GM19463 (cell line): ENCODE measurements at regions not wholly inside any gene's neighbourhood (a gene's known extent, or its start where the extent isn't known, plus 50 kb on each side); places are given as distances from the start of the nearest gene placed in this dataset.
"Not testable (repeated sequence)": the region's sequence is repeated elsewhere in the genome, so short reads cannot be mapped to it uniquely, and the experiment has no call there.

Source experiments
- ATAC-seq: cut with Tn5 transposase; IDR thresholded peaks from one replicate; pipeline ENCODE4 v1.9.1; 2021; ENCODE audit warnings: mild to moderate bottlenecking, moderate library complexity; ENCODE audit not compliant: unreplicated experiment

DNA sequence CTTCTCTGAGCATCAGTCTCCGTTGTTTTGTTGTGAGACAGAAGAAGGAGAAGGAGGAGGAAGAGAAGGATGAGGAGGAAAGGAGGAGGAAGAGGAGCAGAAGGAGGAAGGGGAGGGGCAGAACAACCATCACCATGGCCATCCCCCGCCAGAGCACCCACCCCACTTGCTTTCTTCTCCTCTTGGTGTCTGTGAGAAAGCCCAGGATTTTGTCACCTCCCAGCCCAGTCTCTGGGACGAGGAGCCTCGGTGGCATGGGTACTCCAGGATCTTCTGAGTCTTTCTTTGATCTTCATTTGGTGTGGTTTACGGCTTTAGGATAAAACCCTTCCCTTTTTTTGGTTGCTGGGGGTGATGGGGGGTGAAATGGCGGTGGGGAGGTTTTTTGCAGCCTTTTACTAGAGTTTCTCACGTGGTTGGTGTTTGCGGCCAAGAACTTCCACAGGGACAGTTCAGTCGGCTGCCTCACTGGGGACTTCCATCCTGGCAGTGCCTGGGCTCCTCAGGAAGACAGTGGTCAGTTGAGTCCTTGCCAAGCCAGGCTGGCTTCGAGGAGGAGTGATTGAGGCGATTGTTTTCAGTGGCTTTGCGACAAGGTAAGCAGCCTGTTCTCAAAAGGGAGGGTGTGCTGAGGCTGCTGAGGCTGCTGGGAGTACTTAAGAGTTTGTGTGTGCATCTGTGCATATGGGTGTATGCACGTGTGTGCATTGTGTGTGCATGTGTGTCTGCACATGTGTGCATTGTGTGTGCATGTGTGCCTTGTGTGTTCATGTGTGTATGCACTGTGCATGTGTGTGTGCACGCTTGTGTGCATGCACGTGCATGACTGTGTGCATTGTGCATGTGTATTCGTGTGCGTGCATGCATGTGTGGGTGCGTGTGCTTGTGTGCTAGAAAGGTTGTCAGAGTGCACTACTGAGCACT lies 567.5 kb downstream of the TBC1D22A start:
- no peak for ATAC-seq

DNA sequence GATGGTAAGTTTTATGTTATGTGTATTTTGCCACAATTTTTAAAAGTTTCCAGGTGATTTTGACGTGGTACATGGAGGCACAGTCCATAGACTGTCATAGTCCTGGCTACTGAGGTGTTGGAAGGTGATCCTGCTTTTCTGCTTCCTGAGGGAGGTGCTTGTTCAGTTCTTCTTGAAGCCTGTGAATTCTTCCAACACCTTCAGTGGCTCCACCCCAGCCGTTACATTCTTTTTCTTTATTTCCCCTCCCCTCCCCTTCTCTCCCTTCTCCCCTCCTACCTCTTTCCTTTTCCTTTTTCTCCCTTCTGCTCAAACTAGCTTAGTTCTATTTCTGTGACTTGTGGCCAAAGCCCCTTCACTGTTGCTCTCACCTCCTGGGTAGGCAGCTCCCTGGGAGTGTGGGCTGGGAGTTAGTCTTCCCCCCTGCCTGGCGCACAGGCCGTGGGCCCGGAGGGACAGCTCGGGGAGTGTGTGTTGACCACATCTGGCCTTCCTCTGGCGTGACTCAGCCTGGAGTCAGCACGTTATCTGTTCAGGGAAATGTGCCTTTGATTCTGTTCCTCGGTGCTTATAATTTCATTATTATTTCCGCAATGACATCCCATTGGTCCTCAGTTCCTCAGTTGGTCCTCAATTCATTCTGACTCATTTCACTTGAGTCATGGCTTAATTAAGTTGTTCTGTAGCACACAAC lies 566.2 kb downstream of the TBC1D22A start:
- ATAC-seq = no peak

DNA sequence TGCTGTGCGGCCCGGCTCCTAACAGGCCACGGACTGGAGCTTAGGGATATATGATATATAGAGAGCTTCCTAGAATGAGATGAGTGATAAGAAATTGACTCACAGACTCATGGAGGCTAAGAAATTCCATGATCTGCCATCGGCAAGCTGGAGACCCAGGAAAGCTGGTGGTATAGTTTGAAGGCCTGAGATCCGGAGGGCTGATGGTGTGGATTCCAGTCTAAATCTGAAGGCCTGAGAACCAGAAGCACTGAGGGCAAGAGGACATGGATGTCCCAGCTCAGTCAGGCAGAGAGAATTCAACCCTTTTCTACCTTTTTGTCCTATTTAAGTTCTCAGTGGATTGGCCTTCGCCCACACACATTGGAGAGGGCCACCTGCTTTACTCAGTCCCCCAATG lies 564.8 kb downstream of the TBC1D22A start:
- no peak for ATAC-seq

GRCh38 chr22:47325249-47325648 lies 562.8 kb downstream of the TBC1D22A start:
- no peak for ATAC-seq

- ATAC-seq = no peak
Measured at GRCh38 chr22:47324435-47324990, 562.1 kb downstream of the TBC1D22A start.

- ATAC-seq = no peak
Measured at GRCh38 chr22:47323518-47323917, 561.1 kb downstream of the TBC1D22A start.

DNA sequence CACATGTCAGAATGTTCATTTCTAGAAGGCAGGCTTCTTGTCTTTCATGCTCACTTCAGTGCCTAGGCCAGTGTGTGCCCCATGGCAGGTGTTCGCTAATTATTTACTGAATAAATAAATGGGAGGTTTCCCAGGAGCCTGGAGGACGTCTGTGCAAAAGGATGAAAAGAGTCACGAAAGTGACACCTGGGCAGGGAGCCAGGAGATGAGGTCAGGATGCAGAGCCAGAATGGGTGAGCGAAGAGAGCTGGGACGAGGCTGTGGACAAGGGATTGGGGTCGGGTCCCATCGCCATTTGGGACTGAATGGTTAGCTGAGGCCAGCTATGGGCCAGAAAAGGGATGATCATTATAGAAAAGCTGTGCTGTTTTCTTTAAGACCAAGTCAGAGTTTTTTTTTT lies 560.4 kb downstream of the TBC1D22A start:
- no peak for ATAC-seq

DNA sequence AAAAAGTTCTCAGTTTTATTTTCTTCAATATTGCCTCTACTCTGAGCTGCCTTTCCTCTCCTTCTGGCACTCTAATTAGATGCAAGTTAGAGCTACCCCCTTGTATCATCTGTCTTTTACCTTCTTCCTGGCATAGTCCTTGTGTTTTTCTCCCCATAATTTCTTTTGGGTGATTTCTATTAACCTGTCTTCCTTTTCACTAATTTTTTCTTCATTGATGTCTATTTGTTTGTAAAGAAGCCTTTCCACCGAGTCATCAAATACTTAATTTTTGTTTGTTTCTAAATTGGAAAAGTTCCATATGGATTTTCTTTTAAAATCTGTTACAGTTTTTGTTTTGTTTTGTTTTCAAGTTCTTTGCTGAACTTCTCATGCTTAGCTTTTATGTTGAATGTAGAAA lies 558.1 kb downstream of the TBC1D22A start:
- no peak for ATAC-seq

DNA sequence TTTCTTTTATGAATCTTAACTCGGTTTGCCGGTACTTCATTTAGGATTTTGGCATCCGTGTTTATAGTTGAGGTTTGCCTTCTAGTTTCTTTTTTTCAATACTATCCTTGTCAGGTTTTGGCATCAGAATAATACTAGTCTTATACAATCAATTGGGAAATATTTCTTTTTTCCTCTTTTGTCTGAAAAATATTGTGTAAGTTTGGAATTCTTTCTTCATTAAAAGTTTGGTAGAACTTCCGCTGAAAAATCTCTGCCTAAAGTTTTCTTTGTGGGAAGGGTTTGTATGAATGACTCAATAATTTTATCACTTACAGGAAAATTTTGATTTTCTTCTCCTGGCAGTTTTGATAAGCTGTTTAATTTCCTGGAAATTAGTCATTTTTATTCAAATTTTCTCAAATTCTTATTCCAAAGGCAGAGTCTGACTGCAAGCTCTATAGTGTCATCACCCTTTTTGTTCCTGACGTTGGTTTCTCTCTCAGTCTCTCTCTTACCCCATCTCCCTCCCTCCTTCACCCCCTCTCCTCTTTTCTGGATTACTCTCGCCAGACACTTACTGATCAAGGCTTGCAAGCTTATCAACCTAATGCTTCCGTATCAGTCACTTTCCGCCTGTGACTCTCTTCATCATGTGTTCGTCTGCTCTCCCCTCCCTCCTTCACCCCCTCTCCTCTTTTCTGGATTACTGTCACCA lies 555.7 kb downstream of the TBC1D22A start:
- ATAC-seq = no peak

DNA sequence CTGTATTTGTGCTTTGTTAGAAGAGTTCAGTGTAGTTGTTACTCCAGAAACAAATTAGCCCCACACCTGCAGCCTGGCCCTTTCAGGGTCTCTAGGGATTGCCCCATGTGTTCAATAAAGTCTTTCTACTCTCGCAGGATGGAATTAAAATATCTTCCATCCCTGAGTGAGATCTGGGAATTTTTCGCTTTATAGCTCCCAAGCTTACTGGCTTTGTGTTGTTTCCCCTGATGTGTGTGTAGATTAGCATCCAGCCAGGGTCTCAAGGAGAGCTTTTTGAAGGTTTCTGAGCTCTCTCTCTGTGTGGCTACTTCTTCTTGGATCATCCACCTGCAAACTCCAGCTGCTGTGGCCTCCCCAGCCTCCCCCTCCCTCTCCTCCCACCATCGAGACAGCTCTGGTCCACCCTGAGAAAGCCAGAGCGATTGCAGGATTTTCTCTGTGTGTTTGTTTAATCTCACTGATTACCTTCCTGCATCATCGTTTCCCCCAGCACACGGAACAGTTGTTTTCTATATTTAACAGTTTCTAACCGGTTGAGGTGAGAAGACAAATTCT lies 553.5 kb downstream of the TBC1D22A start:
- ATAC-seq = no peak

DNA sequence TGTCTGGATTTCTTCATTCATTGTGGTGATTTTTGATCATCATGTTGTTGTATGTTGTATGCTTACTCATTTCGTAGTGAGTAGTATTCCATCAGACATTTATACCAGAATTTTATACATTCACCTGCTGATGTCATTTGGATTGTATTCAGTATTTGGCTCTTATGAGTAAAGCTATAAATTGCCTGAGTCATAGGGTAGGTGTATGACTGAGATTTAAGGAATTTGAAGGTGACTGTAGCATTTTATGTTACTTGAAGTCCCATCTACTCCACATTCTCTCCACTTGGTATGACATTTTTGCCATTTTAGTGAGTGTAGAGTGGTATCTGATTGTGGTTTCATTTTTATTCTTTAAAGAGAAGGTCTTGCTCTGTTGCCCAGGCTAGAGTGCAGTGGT lies 548.2 kb downstream of the TBC1D22A start:
- ATAC-seq = no peak

GRCh38 chr22:47309946-47310345 lies 547.5 kb downstream of the TBC1D22A start:
- no peak for ATAC-seq

- ATAC-seq = no peak
Measured at GRCh38 chr22:47309476-47309875, 547.0 kb downstream of the TBC1D22A start.

- ATAC-seq = no peak
Measured at GRCh38 chr22:47308886-47309285, 546.4 kb downstream of the TBC1D22A start.

GRCh38 chr22:47307822-47308221 lies 545.4 kb downstream of the TBC1D22A start:
- no peak for ATAC-seq

GRCh38 chr22:47307326-47307725 lies 544.9 kb downstream of the TBC1D22A start:
- no peak for ATAC-seq

GRCh38 chr22:47304854-47305253 lies 542.4 kb downstream of the TBC1D22A start:
- no peak for ATAC-seq

- ATAC-seq = no peak
Measured at GRCh38 chr22:47304191-47304831, 541.9 kb downstream of the TBC1D22A start.

DNA sequence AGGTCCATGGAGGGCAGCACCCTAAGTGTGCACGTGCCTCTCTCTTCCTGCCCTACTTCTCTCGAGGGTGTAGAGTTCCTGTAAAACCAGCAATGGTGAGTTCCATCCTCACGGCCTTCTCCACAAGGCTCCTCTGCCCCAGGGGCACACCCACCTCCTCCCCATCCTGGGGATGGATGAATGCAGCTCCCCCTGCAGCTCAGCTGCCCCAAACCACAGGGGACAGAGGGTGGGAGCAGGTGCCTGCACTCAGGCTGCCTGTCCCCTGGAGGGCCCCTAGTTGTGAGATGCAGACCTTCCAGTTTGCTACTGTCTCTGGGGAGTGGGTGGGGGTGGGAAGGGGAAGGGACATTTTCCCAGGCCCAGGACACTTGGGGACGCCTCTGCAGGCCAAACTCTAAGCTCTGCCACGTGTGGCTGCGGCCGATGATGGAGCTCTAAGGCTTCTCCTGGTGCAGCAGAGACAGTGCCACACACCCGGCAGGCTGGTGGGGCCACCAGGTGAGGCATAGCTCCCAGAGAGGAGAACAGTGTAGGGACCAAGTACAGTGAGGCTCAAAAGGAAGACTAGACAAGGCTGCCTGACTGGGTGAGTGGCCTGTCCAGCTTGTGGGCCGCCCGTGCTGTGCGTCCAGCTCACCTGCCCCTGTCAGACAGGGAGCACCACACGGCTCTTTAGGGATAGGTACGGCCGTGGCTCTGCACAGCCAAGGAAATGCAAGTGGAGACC lies 540.9 kb downstream of the TBC1D22A start:
- ATAC-seq = no peak

- ATAC-seq = not testable (repeated sequence)
Measured at GRCh38 chr22:47302587-47302986, 540.1 kb downstream of the TBC1D22A start.
